Ovary (tissue), 7 donors: ENCODE measurements at regions not wholly inside any gene's neighbourhood (a gene's known extent, or its start where the extent isn't known, plus 50 kb on each side); places are given as distances from the start of the nearest gene placed in this dataset.

Source experiments
- DNase-seq, 5 donors: peaks; one replicate each; pipeline ENCODE4 v3.0.0-alpha.2; 2019 to 2020
- H3K27ac ChIP-seq, 2 donors: fragments of 200-600 bp; one replicate each; pipeline versions ENCODE4 v1.5.1 to v1.8.0; 2019 to 2022
- H3K27me3 ChIP-seq: fragments of 200-600 bp; one replicate; pipeline ENCODE4 v1.8.0; 2022
- H3K36me3 ChIP-seq: fragments of 200-600 bp; sonication (generic); one replicate; pipeline ENCODE4 v1.5.1; 2019
- H3K4me1 ChIP-seq: one replicate; pipeline ENCODE4 v1.8.1; 2013; ENCODE audit warnings: mild to moderate bottlenecking, moderate library complexity; ENCODE audit not compliant: insufficient read depth
- H3K4me3 ChIP-seq: fragments of 200-600 bp; sonication (generic); one replicate; pipeline ENCODE4 v1.5.1; 2017
- H3K9me3 ChIP-seq, 2 donors: fragments of 200-600 bp in 1 of 2; sonication (generic) in 1 of 2; one replicate each; pipeline versions ENCODE4 v1.5.1 to v1.8.1; 2013 to 2019; ENCODE audit warnings: mild to moderate bottlenecking in 1 of 2, moderate library complexity in 1 of 2
- EP300 ChIP-seq: sonication (generic); formaldehyde crosslinking; IDR thresholded peaks from one replicate; pipeline ENCODE4 v1.6.1; 2017; ENCODE audit warnings: antibody characterized with exemption
- POLR2A ChIP-seq: fragments of 450-650 bp; IDR thresholded peaks from one replicate; pipeline ENCODE4 v1.6.1; 2017; ENCODE audit warnings: antibody characterized with exemption, mild to moderate bottlenecking, moderate library complexity
- WGBS, 3 donors: extraction: QIAGEN DNeasy Blood & Tissue Kit in 1 of 3; methylation state at CpG; one replicate each; pipeline versions ENCODE4 v1.1.5 to v1.1.7; 2013 to 2017; 5-methylcytosine and 5-hydroxymethylcytosine counted together
- intact Hi-C, 4 donors: fragments of 100-400 bp; cut with DNase I; formaldehyde crosslinking; loops; one replicate each; pipeline versions ENCODE4 v1.11.0 to v1.15.1; 2022 to 2023
- TF ChIP-seq, protein P1 (sequence below), 3 donors: fragments of 450-650 bp in 2 of 3; fragments of 200-600 bp in 1 of 3; IDR thresholded peaks; one replicate each; pipeline versions ENCODE4 v1.5.1 to v1.8.0; 2016 to 2022; ENCODE audit warnings: antibody characterized with exemption in 3 of 3, mild to moderate bottlenecking in 1 of 3
- donor health status: DM: no; HTN: no; CAD: no; lungs with moderate emphysema.
- donor health status: DM: no; HTN: no; CAD: no.
- donor health status: Bipolar disorder and iron deficiency.
- donor health status: DM: no; HTN: no; CAD: no.
- donor health status: DM: yes; HTN: yes; CAD: no.

DNA sequence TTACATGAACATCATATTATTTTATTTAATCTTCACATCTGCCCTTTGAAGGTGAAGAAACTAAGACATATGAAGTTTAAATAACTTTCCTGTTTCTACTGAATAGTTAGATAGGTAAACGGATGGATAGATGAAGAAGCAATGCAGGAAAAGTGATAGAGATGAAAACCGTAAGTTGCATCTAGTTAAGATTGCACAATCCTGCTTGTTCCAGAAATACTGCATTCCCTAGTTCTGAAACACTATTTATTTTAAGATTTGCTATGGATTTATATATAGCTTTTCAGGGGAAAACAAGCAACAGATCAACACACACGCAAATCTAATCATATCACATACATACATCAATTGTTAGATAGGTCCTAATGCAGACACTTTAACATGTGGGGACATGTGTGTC is 512.7 kb upstream of the C16orf82 start:
- WGBS, 3 donors: 74 to 85% (median 84%) methylated on average over 3 of the region's 3 CpGs
- H3K4me3 ChIP-seq: no peak overlapping the region
- no peak for DNase-seq
- TF ChIP-seq POLR2A (no peak), EP300 (no peak)
- TF ChIP-seq, protein P1, sequence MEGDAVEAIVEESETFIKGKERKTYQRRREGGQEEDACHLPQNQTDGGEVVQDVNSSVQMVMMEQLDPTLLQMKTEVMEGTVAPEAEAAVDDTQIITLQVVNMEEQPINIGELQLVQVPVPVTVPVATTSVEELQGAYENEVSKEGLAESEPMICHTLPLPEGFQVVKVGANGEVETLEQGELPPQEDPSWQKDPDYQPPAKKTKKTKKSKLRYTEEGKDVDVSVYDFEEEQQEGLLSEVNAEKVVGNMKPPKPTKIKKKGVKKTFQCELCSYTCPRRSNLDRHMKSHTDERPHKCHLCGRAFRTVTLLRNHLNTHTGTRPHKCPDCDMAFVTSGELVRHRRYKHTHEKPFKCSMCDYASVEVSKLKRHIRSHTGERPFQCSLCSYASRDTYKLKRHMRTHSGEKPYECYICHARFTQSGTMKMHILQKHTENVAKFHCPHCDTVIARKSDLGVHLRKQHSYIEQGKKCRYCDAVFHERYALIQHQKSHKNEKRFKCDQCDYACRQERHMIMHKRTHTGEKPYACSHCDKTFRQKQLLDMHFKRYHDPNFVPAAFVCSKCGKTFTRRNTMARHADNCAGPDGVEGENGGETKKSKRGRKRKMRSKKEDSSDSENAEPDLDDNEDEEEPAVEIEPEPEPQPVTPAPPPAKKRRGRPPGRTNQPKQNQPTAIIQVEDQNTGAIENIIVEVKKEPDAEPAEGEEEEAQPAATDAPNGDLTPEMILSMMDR (IDR thresholded peaks at IDR 0.05): no peak
- no peaks in the 10 kb centered on the region for H3K4me1 ChIP-seq
- H3K36me3 ChIP-seq: no peaks in the 10 kb centered on the region
- H3K27ac ChIP-seq: no peak overlapping the region
- H3K9me3 ChIP-seq: no peaks in the 10 kb centered on the region
- H3K27me3 ChIP-seq: no peaks in the 10 kb centered on the region
- intact Hi-C loops: no loop called here

DNA sequence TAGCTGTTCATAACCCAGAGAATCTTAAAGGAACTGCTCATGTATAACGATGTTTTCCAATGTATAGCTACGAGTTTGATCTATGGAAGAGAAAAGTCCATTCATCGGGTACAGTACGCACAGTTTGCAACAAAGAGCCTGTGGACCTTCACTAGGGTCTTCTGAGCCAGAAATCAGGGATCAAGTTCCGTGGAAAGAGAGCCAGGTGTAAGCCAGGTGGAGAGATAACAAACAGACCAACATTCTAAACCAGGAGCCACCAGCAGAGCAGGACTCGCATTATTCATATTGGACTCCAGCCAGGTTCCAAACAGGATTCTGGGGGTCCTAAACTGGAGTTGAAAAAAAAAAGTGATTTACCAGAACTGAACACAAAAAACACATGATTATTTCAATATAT is 505.4 kb upstream of the C16orf82 start:
- Histone ChIP-seq H3K27me3 (no peaks in the 10 kb centered on the region), H3K36me3 (no peaks in the 10 kb centered on the region), H3K4me3 (no peak overlapping the region), H3K9me3 (no peaks in the 10 kb centered on the region), H3K4me1 (no peaks in the 10 kb centered on the region), H3K27ac (no peak overlapping the region)
- WGBS, 3 donors: 75 to 83% (median 79%) methylated on average over 6 of the region's 6 CpGs
- TF ChIP-seq EP300 (no peak), POLR2A (no peak)
- TF ChIP-seq, protein P1 (IDR thresholded peaks at IDR 0.05): no peak
- intact Hi-C loops: no loop called here
- DNase-seq: no peak

DNA sequence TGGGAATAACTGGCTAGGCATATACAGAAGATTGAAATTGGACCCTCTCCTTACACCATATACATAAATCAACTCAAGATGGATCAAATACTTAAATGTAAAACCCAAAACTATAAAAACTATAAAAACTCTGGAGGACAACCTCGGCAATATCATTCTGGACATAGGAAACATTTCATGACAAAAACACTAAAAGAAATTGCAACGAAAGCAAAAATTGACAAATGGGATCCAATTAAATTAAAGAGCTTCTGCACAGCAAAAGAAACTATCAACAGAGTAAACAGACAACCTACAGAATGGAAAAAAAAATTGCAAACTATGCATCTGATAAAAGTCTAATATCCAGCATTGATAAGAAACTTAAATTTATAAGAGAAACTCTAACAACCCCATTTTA is 503.7 kb upstream of the C16orf82 start:
- WGBS, 3 donors: 70 to 79% (median 76%) methylated on average over 2 of the region's 2 CpGs
- TF ChIP-seq, protein P1 (IDR thresholded peaks at IDR 0.05): no peak
- TF ChIP-seq EP300 (no peak), POLR2A (no peak)
- Histone ChIP-seq H3K27ac (no peak overlapping the region), H3K36me3 (no peaks in the 10 kb centered on the region), H3K9me3 (no peaks in the 10 kb centered on the region), H3K4me3 (no peak overlapping the region), H3K27me3 (no peaks in the 10 kb centered on the region), H3K4me1 (no peaks in the 10 kb centered on the region)
- intact Hi-C loops: no loop called here
- no peak for DNase-seq

DNA sequence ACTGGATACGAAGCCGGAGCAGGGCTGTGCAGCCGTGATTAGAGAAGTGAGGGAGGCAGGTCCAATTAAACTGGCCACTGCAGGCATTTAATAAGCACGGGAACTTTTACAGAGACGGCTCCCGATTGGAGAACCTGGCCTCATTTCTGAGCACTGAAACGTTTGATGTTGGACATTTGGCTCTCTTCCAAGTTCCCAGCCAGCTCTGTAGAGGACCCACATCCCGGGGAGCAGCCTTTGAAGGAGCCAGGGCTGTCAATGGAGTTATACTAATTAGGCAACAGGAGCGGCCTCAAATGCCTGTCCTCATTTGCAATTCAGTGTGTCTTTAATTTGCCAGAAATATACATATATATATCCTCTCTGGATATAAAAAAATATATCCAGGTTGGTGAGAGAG is 499.4 kb upstream of the C16orf82 start:
- Histone ChIP-seq H3K27me3 (no peaks in the 10 kb centered on the region), H3K4me3 (no peak overlapping the region), H3K9me3 (no peaks in the 10 kb centered on the region), H3K27ac (no peak overlapping the region), H3K36me3 (no peaks in the 10 kb centered on the region), H3K4me1 (no peaks in the 10 kb centered on the region)
- DNase-seq: no peak
- intact Hi-C loops: no loop called here
- 7 to 23% (median 8%) methylated on average over 9 of the region's 9 CpGs for WGBS, 3 donors
- no peak for TF ChIP-seq EP300
- TF ChIP-seq, protein P1 (IDR thresholded peaks at IDR 0.05): no peak
- no peak for TF ChIP-seq POLR2A

DNA sequence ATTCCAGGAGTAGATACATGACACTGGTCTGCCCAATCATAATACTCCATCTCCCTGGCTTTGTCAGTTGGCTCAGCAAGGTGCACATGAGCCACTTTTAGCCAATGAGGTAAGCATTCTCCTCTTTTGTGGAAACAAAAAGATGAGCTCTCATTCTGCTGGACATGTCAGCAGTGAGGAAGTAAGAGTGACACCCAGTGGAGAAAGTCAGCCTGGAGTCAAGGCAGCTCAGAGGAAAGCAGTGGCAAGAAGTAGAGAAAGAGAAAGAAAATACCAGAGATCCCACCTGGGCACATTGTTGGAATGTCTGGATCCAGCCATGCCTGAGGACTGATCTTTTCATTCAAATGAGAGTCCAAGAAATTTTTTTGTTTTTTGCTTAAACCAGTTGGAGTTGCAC is 496.9 kb upstream of the C16orf82 start:
- Histone ChIP-seq H3K4me3 (no peak overlapping the region), H3K36me3 (no peaks in the 10 kb centered on the region), H3K4me1 (no peaks in the 10 kb centered on the region), H3K9me3 (no peaks in the 10 kb centered on the region), H3K27me3 (no peaks in the 10 kb centered on the region), H3K27ac (no peak overlapping the region)
- TF ChIP-seq POLR2A (no peak), EP300 (no peak)
- TF ChIP-seq, protein P1 (IDR thresholded peaks at IDR 0.05): no peak
- no peak for DNase-seq
- intact Hi-C loops: no loop called here
